ENCODE measurements at regions not wholly inside any gene's neighbourhood (a gene's known extent, or its start where the extent isn't known, plus 50 kb on each side); places are given as distances from the start of the nearest gene placed in this dataset.
"Not testable (repeated sequence)": the region's sequence is repeated elsewhere in the genome, so short reads cannot be mapped to it uniquely, and the experiment has no call there.

- ATAC-seq (ENCODE audit: low FRiP score) (no peak), DNase-seq (ENCODE audit: low spot score) (no peak)
- no peak for TF ChIP-seq CTCF (IDR thresholded peaks at IDR 0.05)
These were observed 213.2 kb upstream of the NT5E start for GRCh38 chr6:85236636-85237035.

- DNase-seq (ENCODE audit: low spot score); ATAC-seq (ENCODE audit: low FRiP score): not testable (repeated sequence)
These were observed 222.5 kb upstream of the NT5E start for GRCh38 chr6:85227345-85227744.

DNA sequence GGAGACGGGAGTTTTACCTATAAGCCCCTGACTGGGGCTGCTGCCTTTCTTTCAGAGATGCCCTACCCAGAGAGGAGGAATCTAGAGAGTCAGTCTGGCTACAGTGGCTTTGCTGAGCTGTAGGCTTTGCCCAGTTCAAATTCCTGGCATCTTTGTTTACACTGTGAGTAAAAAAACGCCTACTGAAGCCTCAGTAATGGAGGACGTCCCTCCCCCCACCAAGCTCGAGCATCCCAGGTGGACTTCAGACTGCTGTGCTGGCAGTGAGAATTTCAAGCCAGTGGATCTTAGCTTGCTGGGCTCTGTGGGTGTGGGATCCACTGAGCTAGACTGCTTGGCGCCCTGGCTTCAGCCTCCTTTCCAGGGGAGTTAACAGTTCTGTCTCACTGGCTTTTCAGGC lies 237.1 kb upstream of the NT5E start:
- DNase-seq (ENCODE audit: low spot score); ATAC-seq (ENCODE audit: low FRiP score): not testable (repeated sequence)

GRCh38 chr6:85195243-85195642 lies 254.6 kb upstream of the NT5E start:
- TF ChIP-seq CTCF (IDR thresholded peaks at IDR 0.05): no peak
- ATAC-seq (ENCODE audit: low FRiP score) (no peak), DNase-seq (ENCODE audit: low spot score) (no peak)

DNA sequence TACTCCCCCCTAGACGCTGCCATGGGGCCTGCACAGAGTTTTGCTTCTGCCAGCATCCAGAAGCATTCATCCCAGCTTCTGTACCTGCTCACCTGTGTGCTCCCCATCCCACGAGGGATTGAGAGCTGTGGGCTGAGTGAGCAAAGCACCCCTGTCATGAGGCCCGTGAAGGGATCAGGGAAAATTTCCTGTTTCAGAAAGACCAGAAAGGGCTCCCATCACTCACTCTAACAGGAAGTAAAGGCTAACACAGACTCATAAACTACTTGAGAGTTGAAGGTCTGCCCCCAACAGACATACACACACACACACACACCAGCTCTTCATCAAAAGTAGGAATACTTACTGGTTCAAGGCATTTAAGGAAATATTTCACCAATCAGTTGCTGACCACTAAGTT lies 256.5 kb upstream of the NT5E start:
- TF ChIP-seq CTCF (IDR thresholded peaks at IDR 0.05): no peak
- ATAC-seq (ENCODE audit: low FRiP score): no peak
- no peak for DNase-seq (ENCODE audit: low spot score)

- DNase-seq (ENCODE audit: low spot score) (no peak), ATAC-seq (ENCODE audit: low FRiP score) (no peak)
- TF ChIP-seq CTCF (IDR thresholded peaks at IDR 0.05): no peak
These were observed 257.3 kb upstream of the NT5E start for GRCh38 chr6:85192596-85192995.

- ATAC-seq (ENCODE audit: low FRiP score): no peak
- no peak for TF ChIP-seq CTCF (IDR thresholded peaks at IDR 0.05)
- no peak for DNase-seq (ENCODE audit: low spot score)
These were observed 257.7 kb upstream of the NT5E start for GRCh38 chr6:85192186-85192585.

- ATAC-seq (ENCODE audit: low FRiP score): no peak
- TF ChIP-seq CTCF (IDR thresholded peaks at IDR 0.05): no peak
These were observed 258.2 kb upstream of the NT5E start for GRCh38 chr6:85191656-85192055.

More at GRCh38 chr6:85191656-85192055, 258.2 kb upstream of the NT5E start:
- no peak for DNase-seq (ENCODE audit: low spot score)
